AG04450 (cell line): ENCODE measurements at regions not wholly inside any gene's neighbourhood (a gene's known extent, or its start where the extent isn't known, plus 50 kb on each side); places are given as distances from the start of the nearest gene placed in this dataset.

Experiments
- CTCF ChIA-PET: fragments of 300-600, 350-600 bp; formaldehyde crosslinking; extraction: SDS; loops from one replicate; lab custom pipeline; 2022; ENCODE audit warnings: antibody characterized with exemption, inconsistent platforms; lab: Charles Lee
- POLR2A ChIA-PET: fragments of 350-600 bp; formaldehyde crosslinking; extraction: SDS; loops from one replicate; lab custom pipeline; 2021; ENCODE audit warnings: antibody characterized with exemption, inconsistent platforms; lab: Yijun Ruan, JAX
- DNase-seq: peaks from one replicate; pipeline ENCODE4 v3.0.0-alpha.2; 2011; ENCODE audit warnings: low read depth, low spot score
- H3K27ac ChIP-seq: one replicate; pipeline ENCODE4 v1.5.1; 2012; ENCODE audit warnings: low read depth, low read length, control low read depth
- H3K27me3 ChIP-seq: one replicate; pipeline ENCODE4 v1.6.0; 2012; ENCODE audit warnings: low read length; ENCODE audit not compliant: control insufficient read depth, insufficient read depth
- H3K4me3 ChIP-seq: 2 replicates; pipeline ENCODE4 v1.5.1; 2011; ENCODE audit warnings: mild to moderate bottlenecking, low read depth, low read length, control low read depth
- H3K9me3 ChIP-seq: 2 replicates; pipeline ENCODE4 v1.5.1; 2012; ENCODE audit warnings: low read length; ENCODE audit not compliant: control insufficient read depth, insufficient read depth
- CTCF ChIP-seq: IDR thresholded peaks from 2 replicates; pipeline ENCODE4 v1.5.1; 2011; ENCODE audit warnings: low read depth, low read length, control low read depth, inconsistent platforms

- ChIA-PET CTCF (no interaction called here), POLR2A (no interaction called here)
- Histone ChIP-seq H3K27me3 (no peaks in the 10 kb centered on the region), H3K4me3 (no peak overlapping the region), H3K27ac (no peak overlapping the region), H3K9me3 (no peaks in the 10 kb centered on the region; the same call in 1 of the 2 replicates)
- no peak for TF ChIP-seq CTCF
- no peak for DNase-seq
These were observed 346.0 kb upstream of the MARCKS start for GRCh38 chr6:113511100-113511499.

- no peak overlapping the region for H3K27ac ChIP-seq
- H3K4me3 ChIP-seq, result no peak overlapping the region
- no peaks in the 10 kb centered on the region for H3K27me3 ChIP-seq
- ChIA-PET CTCF (no interaction called here), POLR2A (no interaction called here)
- no peak for TF ChIP-seq CTCF
- no peaks in the 10 kb centered on the region; the same call in 1 of the 2 replicates for H3K9me3 ChIP-seq
- DNase-seq, result no peak
These were observed 344.6 kb upstream of the MARCKS start for GRCh38 chr6:113512576-113512975.

GRCh38 chr6:113513086-113513485 is 344.1 kb upstream of the MARCKS start:
- ChIA-PET CTCF (no interaction called here), POLR2A (no interaction called here)
- Histone ChIP-seq H3K27ac (no peak overlapping the region), H3K27me3 (no peaks in the 10 kb centered on the region), H3K9me3 (no peaks in the 10 kb centered on the region; the same call in 1 of the 2 replicates), H3K4me3 (no peak overlapping the region)
- no peak for DNase-seq
- no peak for TF ChIP-seq CTCF

GRCh38 chr6:113522376-113522775 is 334.8 kb upstream of the MARCKS start:
- no peaks in the 10 kb centered on the region for H3K27me3 ChIP-seq
- TF ChIP-seq CTCF, result no peak
- CTCF ChIA-PET, result no interaction called here
- POLR2A ChIA-PET, result no interaction called here
- no peak overlapping the region for H3K27ac ChIP-seq
- DNase-seq, result no peak
- no peak overlapping the region for H3K4me3 ChIP-seq
- H3K9me3 ChIP-seq, result no peaks in the 10 kb centered on the region

- no peaks in the 10 kb centered on the region for H3K9me3 ChIP-seq
- no peak overlapping the region for H3K4me3 ChIP-seq
- DNase-seq, result no peak
- ChIA-PET CTCF (no interaction called here), POLR2A (no interaction called here)
- H3K27me3 ChIP-seq, result no peaks in the 10 kb centered on the region
- no peak for TF ChIP-seq CTCF
- H3K27ac ChIP-seq, result no peak overlapping the region
These were observed 332.3 kb upstream of the MARCKS start for GRCh38 chr6:113524826-113525225.
